ENCODE measurements at regions not wholly inside any gene's neighbourhood (a gene's known extent, or its start where the extent isn't known, plus 50 kb on each side); places are given as distances from the start of the nearest gene placed in this dataset.

GRCh38 chr4:189255636-189256035 lies 685.0 kb upstream of the FRG1 start:
- no peaks in the 10 kb centered on the region for H3K27me3 ChIP-seq
- TF ChIP-seq CTCF (IDR thresholded peaks at IDR 0.05) (no peak), EP300 (IDR thresholded peaks at IDR 0.05) (no peak), POLR2A (IDR thresholded peaks at IDR 0.05) (no peak), POLR2AphosphoS5 (IDR thresholded peaks at IDR 0.05) (no peak)
- H3K27ac ChIP-seq, result no peak overlapping the region
- peaks cover 6% of the 10 kb centered on the region for H3K9me3 ChIP-seq
- H3K36me3 ChIP-seq, result no peaks in the 10 kb centered on the region
- 83% methylated on average over 2 of the region's 2 CpGs for WGBS
- no peaks in the 10 kb centered on the region for H3K4me1 ChIP-seq
- no peak for DNase-seq (ENCODE audit: low spot score in 2 of 2)
- H3K4me3 ChIP-seq, result no peak overlapping the region

- TF ChIP-seq EP300 (IDR thresholded peaks at IDR 0.05), result no peak
- TF ChIP-seq POLR2A (IDR thresholded peaks at IDR 0.05), result no peak
- TF ChIP-seq CTCF (IDR thresholded peaks at IDR 0.05), result no peak
- no peak for TF ChIP-seq POLR2AphosphoS5 (IDR thresholded peaks at IDR 0.05)
- no peaks in the 10 kb centered on the region for H3K27me3 ChIP-seq
- no peaks in the 10 kb centered on the region for H3K9me3 ChIP-seq
- no peak overlapping the region for H3K27ac ChIP-seq
- no peak for DNase-seq (ENCODE audit: low spot score in 2 of 2)
- no peak overlapping the region for H3K4me3 ChIP-seq
- no peaks in the 10 kb centered on the region for H3K36me3 ChIP-seq
- WGBS, result 90% methylated on average over 1 of the region's 1 CpG
- no peaks in the 10 kb centered on the region for H3K4me1 ChIP-seq
Measured at GRCh38 chr4:189261475-189261874, 679.2 kb upstream of the FRG1 start.

- no peak for DNase-seq (ENCODE audit: low spot score in 2 of 2)
- 92% methylated on average over 7 of the region's 7 CpGs for WGBS
Measured at GRCh38 chr4:189265515-189265914, 675.2 kb upstream of the FRG1 start.

GRCh38 chr4:189267312-189267965 lies 673.2 kb upstream of the FRG1 start:
- no peaks in the 10 kb centered on the region for H3K36me3 ChIP-seq
- TF ChIP-seq POLR2AphosphoS5 (IDR thresholded peaks at IDR 0.05), result no peak
- no peak for TF ChIP-seq EP300 (IDR thresholded peaks at IDR 0.05)
- TF ChIP-seq CTCF (IDR thresholded peaks at IDR 0.05), result no peak
- TF ChIP-seq POLR2A (IDR thresholded peaks at IDR 0.05), result no peak
- H3K27ac ChIP-seq, result no peak overlapping the region
- no peaks in the 10 kb centered on the region for H3K27me3 ChIP-seq
- H3K4me3 ChIP-seq, result no peak overlapping the region
- H3K4me1 ChIP-seq, result no peaks in the 10 kb centered on the region
- 83% methylated on average over 3 of the region's 3 CpGs for WGBS
- DNase-seq (ENCODE audit: low spot score in 2 of 2), result no peak
- H3K9me3 ChIP-seq, result no peaks in the 10 kb centered on the region

More at GRCh38 chr4:189265515-189265914, 675.2 kb upstream of the FRG1 start:
- no peaks in the 10 kb centered on the region for H3K4me1 ChIP-seq
- no peaks in the 10 kb centered on the region for H3K36me3 ChIP-seq
- no peak overlapping the region for H3K4me3 ChIP-seq
- H3K9me3 ChIP-seq, result no peaks in the 10 kb centered on the region
- TF ChIP-seq POLR2AphosphoS5 (IDR thresholded peaks at IDR 0.05), result no peak
- TF ChIP-seq EP300 (IDR thresholded peaks at IDR 0.05), result no peak
- no peak for TF ChIP-seq CTCF (IDR thresholded peaks at IDR 0.05)
- no peak for TF ChIP-seq POLR2A (IDR thresholded peaks at IDR 0.05)
- H3K27ac ChIP-seq, result no peak overlapping the region
- H3K27me3 ChIP-seq, result no peaks in the 10 kb centered on the region

- Histone ChIP-seq H3K9me3 (no peaks in the 10 kb centered on the region), H3K36me3 (no peaks in the 10 kb centered on the region), H3K4me3 (no peak overlapping the region), H3K27ac (no peak overlapping the region), H3K27me3 (no peaks in the 10 kb centered on the region), H3K4me1 (no peaks in the 10 kb centered on the region)
- DNase-seq (ENCODE audit: low spot score in 2 of 2), result no peak
- no peak for TF ChIP-seq POLR2A (IDR thresholded peaks at IDR 0.05)
- TF ChIP-seq POLR2AphosphoS5 (IDR thresholded peaks at IDR 0.05), result no peak
- no peak for TF ChIP-seq EP300 (IDR thresholded peaks at IDR 0.05)
- no peak for TF ChIP-seq CTCF (IDR thresholded peaks at IDR 0.05)
- 16% methylated on average over 3 of the region's 3 CpGs for WGBS
Measured at GRCh38 chr4:189278597-189279165, 662.0 kb upstream of the FRG1 start.
